Adrenal gland (tissue), 5 donors: ENCODE measurements at regions not wholly inside any gene's neighbourhood (a gene's known extent, or its start where the extent isn't known, plus 50 kb on each side); places are given as distances from the start of the nearest gene placed in this dataset.

ENCODE experiments used
- POLR2A ChIP-seq, 2 donors: fragments of 450-650 bp; IDR thresholded peaks; one replicate each; pipeline ENCODE4 v1.6.1; 2017; ENCODE audit warnings: antibody characterized with exemption in 2 of 2, mild to moderate bottlenecking in 2 of 2, moderate library complexity in 1 of 2
- TF ChIP-seq, protein P1 (sequence below), 6 experiments: fragments of 450-650 bp in 4 of 6; fragments of 200-600 bp in 2 of 6; sonication (generic) in 1 of 6; IDR thresholded peaks; 1 replicate in 5 of 6; 2 replicates in 1 of 6; pipeline versions ENCODE4 v1.5.1 to v1.8.0; 2016 to 2021; ENCODE audit warnings: antibody characterized with exemption in 6 of 6, mild to moderate bottlenecking in 2 of 6, moderate library complexity in 1 of 6
- donor health status: DM: no; HTN: no; CAD: no.

- TF ChIP-seq POLR2A (IDR thresholded peaks at IDR 0.05): no peak
- TF ChIP-seq, protein P1, sequence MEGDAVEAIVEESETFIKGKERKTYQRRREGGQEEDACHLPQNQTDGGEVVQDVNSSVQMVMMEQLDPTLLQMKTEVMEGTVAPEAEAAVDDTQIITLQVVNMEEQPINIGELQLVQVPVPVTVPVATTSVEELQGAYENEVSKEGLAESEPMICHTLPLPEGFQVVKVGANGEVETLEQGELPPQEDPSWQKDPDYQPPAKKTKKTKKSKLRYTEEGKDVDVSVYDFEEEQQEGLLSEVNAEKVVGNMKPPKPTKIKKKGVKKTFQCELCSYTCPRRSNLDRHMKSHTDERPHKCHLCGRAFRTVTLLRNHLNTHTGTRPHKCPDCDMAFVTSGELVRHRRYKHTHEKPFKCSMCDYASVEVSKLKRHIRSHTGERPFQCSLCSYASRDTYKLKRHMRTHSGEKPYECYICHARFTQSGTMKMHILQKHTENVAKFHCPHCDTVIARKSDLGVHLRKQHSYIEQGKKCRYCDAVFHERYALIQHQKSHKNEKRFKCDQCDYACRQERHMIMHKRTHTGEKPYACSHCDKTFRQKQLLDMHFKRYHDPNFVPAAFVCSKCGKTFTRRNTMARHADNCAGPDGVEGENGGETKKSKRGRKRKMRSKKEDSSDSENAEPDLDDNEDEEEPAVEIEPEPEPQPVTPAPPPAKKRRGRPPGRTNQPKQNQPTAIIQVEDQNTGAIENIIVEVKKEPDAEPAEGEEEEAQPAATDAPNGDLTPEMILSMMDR (IDR thresholded peaks at IDR 0.05): no peak
Observed at GRCh38 chr17:5931616-5932015, 138.6 kb upstream of the WSCD1 start.
